ENCODE measurements at regions not wholly inside any gene's neighbourhood (a gene's known extent, or its start where the extent isn't known, plus 50 kb on each side); places are given as distances from the start of the nearest gene placed in this dataset.

GRCh38 chr5:167250996-167251395 is 1040.4 kb upstream of the WWC1 start:
- H3K27ac ChIP-seq (ENCODE audit: low read depth): no peak overlapping the region
- no peaks in the 10 kb centered on the region for H3K36me3 ChIP-seq (ENCODE audit: insufficient read depth)
- WGBS: 88% methylated on average over 4 of the region's 4 CpGs
- no peaks in the 10 kb centered on the region for H3K4me1 ChIP-seq (ENCODE audit: insufficient read depth)
- no peak overlapping the region for H3K4me3 ChIP-seq (ENCODE audit: low read depth, low read length)
- no peak for DNase-seq (ENCODE audit: extremely low spot score)

- no peaks in the 10 kb centered on the region for H3K4me1 ChIP-seq (ENCODE audit: insufficient read depth)
- WGBS: 86% methylated on average over 3 of the region's 3 CpGs
- no peaks in the 10 kb centered on the region for H3K36me3 ChIP-seq (ENCODE audit: insufficient read depth)
- no peak for DNase-seq (ENCODE audit: extremely low spot score)
- no peak overlapping the region for H3K27ac ChIP-seq (ENCODE audit: low read depth)
- H3K4me3 ChIP-seq (ENCODE audit: low read depth, low read length): no peak overlapping the region
Observed at GRCh38 chr5:167254132-167254531, 1037.3 kb upstream of the WWC1 start.

- Histone ChIP-seq H3K36me3 (ENCODE audit: insufficient read depth) (no peaks in the 10 kb centered on the region), H3K4me3 (ENCODE audit: low read depth, low read length) (no peak overlapping the region), H3K27ac (ENCODE audit: low read depth) (no peak overlapping the region), H3K4me1 (ENCODE audit: insufficient read depth) (peaks cover 3% of the 10 kb centered on the region)
- WGBS: 81% methylated on average over 2 of the region's 2 CpGs
- DNase-seq (ENCODE audit: extremely low spot score): no peak
Observed at GRCh38 chr5:167255926-167256325, 1035.5 kb upstream of the WWC1 start.

GRCh38 chr5:167259806-167260205 is 1031.6 kb upstream of the WWC1 start:
- DNase-seq (ENCODE audit: extremely low spot score): no peak
- H3K4me3 ChIP-seq (ENCODE audit: low read depth, low read length): no peak overlapping the region
- H3K27ac ChIP-seq (ENCODE audit: low read depth): no peak overlapping the region
- peaks cover 3% of the 10 kb centered on the region for H3K4me1 ChIP-seq (ENCODE audit: insufficient read depth)
- no peaks in the 10 kb centered on the region for H3K36me3 ChIP-seq (ENCODE audit: insufficient read depth)
- WGBS: 60% methylated on average over 2 of the region's 2 CpGs

GRCh38 chr5:167261309-167262100 is 1029.9 kb upstream of the WWC1 start:
- 79% methylated on average over 3 of the region's 3 CpGs for WGBS

DNA sequence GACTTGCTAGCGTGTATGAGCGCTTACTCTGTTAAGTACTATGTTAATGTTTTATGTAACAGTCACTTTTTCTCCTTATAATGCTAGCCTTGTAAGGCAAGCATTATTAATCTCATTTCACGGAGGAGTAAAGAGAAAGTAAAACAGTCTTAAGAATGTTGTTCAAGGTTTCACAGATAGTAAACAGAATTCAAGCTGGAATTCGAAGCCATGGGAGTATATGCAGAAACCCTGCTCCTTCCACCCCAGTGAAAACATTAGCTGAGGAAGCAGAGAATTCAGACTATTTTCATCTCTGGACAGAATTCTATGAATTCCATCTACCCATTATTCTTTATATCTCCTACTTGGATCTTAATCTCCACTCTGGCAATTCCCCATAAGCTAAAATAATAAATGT is 1028.3 kb upstream of the WWC1 start:
- WGBS: 48% methylated on average over 4 of the region's 4 CpGs
- Histone ChIP-seq H3K27ac (ENCODE audit: low read depth) (no peak overlapping the region), H3K36me3 (ENCODE audit: insufficient read depth) (no peaks in the 10 kb centered on the region), H3K4me3 (ENCODE audit: low read depth, low read length) (no peak overlapping the region), H3K4me1 (ENCODE audit: insufficient read depth) (peaks cover 3% of the 10 kb centered on the region)
- DNase-seq (ENCODE audit: extremely low spot score): no peak

More at GRCh38 chr5:167261309-167262100, 1029.9 kb upstream of the WWC1 start:
- H3K27ac ChIP-seq (ENCODE audit: low read depth): no peak overlapping the region
- no peak overlapping the region for H3K4me3 ChIP-seq (ENCODE audit: low read depth, low read length)
- no peaks in the 10 kb centered on the region for H3K36me3 ChIP-seq (ENCODE audit: insufficient read depth)
- DNase-seq (ENCODE audit: extremely low spot score): no peak
- peaks cover 3% of the 10 kb centered on the region for H3K4me1 ChIP-seq (ENCODE audit: insufficient read depth)

DNA sequence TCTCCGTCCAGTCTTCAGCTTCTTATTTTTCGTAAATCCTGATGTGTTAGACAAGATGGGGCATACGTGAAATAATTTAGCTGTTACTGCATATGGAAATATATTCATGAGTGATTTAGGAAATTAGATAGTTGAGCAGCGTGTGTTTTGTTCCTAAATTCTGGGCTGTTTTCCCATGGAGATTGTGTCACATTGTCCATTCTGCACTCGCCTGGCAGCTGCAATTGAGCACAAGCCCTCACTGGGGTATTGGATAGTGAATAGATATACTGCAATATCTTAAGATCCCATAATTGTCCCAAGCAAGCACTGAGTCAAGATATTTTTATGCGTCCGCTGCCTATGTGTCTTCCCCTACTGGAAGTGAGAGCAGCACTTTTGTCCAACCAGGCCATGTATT is 1027.1 kb upstream of the WWC1 start:
- Histone ChIP-seq H3K36me3 (ENCODE audit: insufficient read depth) (no peaks in the 10 kb centered on the region), H3K4me1 (ENCODE audit: insufficient read depth) (peaks cover 3% of the 10 kb centered on the region), H3K4me3 (ENCODE audit: low read depth, low read length) (no peak overlapping the region), H3K27ac (ENCODE audit: low read depth) (no peak overlapping the region)
- DNase-seq (ENCODE audit: extremely low spot score): no peak
- 87% methylated on average over 7 of the region's 7 CpGs for WGBS

DNA sequence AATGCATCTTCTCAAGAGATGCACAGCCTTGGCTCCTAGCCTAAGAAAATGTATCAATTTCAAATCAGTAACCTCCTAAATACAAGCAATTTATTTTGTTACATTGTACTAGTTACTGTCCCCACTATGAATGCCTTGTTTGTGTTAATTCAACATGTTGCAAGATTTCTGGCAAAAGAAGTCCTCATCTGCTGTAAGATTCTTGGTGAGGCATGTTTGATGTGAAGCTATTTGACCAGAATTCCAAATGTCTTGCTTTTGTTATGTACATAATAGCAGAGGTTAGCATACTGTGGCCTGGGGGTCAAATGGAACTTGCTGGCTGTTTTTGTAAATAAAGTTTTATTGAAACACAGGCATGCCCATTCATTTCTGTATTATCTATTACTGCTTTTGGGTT is 1023.1 kb upstream of the WWC1 start:
- H3K36me3 ChIP-seq (ENCODE audit: insufficient read depth): no peaks in the 10 kb centered on the region
- H3K4me1 ChIP-seq (ENCODE audit: insufficient read depth): no peaks in the 10 kb centered on the region
- no peak overlapping the region for H3K27ac ChIP-seq (ENCODE audit: low read depth)
- no peak for DNase-seq (ENCODE audit: extremely low spot score)
- no peak overlapping the region for H3K4me3 ChIP-seq (ENCODE audit: low read depth, low read length)

- Histone ChIP-seq H3K27ac (ENCODE audit: low read depth) (no peak overlapping the region), H3K4me1 (ENCODE audit: insufficient read depth) (no peaks in the 10 kb centered on the region), H3K36me3 (ENCODE audit: insufficient read depth) (no peaks in the 10 kb centered on the region), H3K4me3 (ENCODE audit: low read depth, low read length) (no peak overlapping the region)
- 35% methylated on average over 3 of the region's 3 CpGs for WGBS
- DNase-seq (ENCODE audit: extremely low spot score): no peak
Observed at GRCh38 chr5:167269146-167269545, 1022.3 kb upstream of the WWC1 start.

DNA sequence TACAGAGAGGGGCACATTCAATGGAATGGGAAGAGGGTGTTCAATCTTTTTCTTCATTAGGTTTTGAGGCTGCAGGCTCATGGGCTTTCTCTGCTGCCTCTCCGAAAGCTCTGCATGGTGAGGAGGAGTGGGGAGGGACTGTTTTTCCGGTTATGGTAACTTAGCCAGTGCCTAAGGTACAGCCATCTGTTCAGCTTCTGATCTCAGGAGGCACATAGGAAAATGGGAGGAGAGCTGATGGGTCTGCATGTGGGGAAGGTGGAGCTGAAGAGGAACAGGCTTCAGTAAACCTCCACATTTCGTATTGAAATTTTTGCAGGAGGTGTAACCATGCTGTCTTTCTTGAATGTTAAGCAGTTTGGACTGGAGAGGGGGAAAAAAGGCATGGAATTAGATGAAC is 1020.4 kb upstream of the WWC1 start:
- Histone ChIP-seq H3K27ac (ENCODE audit: low read depth) (no peak overlapping the region), H3K4me1 (ENCODE audit: insufficient read depth) (no peaks in the 10 kb centered on the region), H3K36me3 (ENCODE audit: insufficient read depth) (no peaks in the 10 kb centered on the region), H3K4me3 (ENCODE audit: low read depth, low read length) (no peak overlapping the region)
- DNase-seq (ENCODE audit: extremely low spot score): no peak
- WGBS: 88% methylated on average over 3 of the region's 3 CpGs

GRCh38 chr5:167271511-167271910 is 1019.9 kb upstream of the WWC1 start:
- WGBS: 83% methylated on average over 4 of the region's 4 CpGs
- Histone ChIP-seq H3K27ac (ENCODE audit: low read depth) (no peak overlapping the region), H3K36me3 (ENCODE audit: insufficient read depth) (no peaks in the 10 kb centered on the region), H3K4me3 (ENCODE audit: low read depth, low read length) (no peak overlapping the region), H3K4me1 (ENCODE audit: insufficient read depth) (no peaks in the 10 kb centered on the region)
- no peak for DNase-seq (ENCODE audit: extremely low spot score)

DNA sequence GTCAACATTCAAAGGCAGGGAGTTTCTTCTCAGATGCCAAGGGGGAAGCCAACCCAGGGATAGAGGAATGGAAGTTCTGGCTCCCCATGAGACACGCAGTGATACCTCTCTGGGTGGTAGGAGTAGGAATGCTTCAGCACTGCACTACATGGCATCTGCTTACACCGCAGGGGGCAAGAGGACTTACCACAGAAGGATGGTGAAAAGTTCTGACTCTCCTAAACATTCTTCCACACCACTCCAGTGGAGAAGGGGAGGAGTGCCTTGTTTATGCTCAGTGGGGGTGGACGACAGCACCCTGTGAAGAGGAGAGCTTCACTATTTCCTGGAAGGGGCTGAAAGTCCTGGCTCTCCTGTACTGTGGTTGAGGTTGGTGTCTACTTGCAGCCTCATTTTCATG is 1011.3 kb upstream of the WWC1 start:
- Histone ChIP-seq H3K36me3 (ENCODE audit: insufficient read depth) (no peaks in the 10 kb centered on the region), H3K4me3 (ENCODE audit: low read depth, low read length) (no peak overlapping the region), H3K4me1 (ENCODE audit: insufficient read depth) (no peaks in the 10 kb centered on the region), H3K27ac (ENCODE audit: low read depth) (no peak overlapping the region)
- 93% methylated on average over 3 of the region's 3 CpGs for WGBS
- DNase-seq (ENCODE audit: extremely low spot score): no peak

- Histone ChIP-seq H3K4me3 (ENCODE audit: low read depth, low read length) (no peak overlapping the region), H3K4me1 (ENCODE audit: insufficient read depth) (no peaks in the 10 kb centered on the region), H3K36me3 (ENCODE audit: insufficient read depth) (no peaks in the 10 kb centered on the region), H3K27ac (ENCODE audit: low read depth) (no peak overlapping the region)
- DNase-seq (ENCODE audit: extremely low spot score): no peak
- 97% methylated on average over 3 of the region's 3 CpGs for WGBS
Observed at GRCh38 chr5:167281925-167282324, 1009.5 kb upstream of the WWC1 start.

- no peak for DNase-seq (ENCODE audit: extremely low spot score)
- no peak overlapping the region for H3K4me3 ChIP-seq (ENCODE audit: low read depth, low read length)
- WGBS: 89% methylated on average over 4 of the region's 4 CpGs
- H3K36me3 ChIP-seq (ENCODE audit: insufficient read depth): no peaks in the 10 kb centered on the region
- H3K4me1 ChIP-seq (ENCODE audit: insufficient read depth): no peaks in the 10 kb centered on the region
- H3K27ac ChIP-seq (ENCODE audit: low read depth): no peak overlapping the region
Observed at GRCh38 chr5:167283691-167284090, 1007.8 kb upstream of the WWC1 start.
